ENCODE measurements at regions not wholly inside any gene's neighbourhood (a gene's known extent, or its start where the extent isn't known, plus 50 kb on each side); places are given as distances from the start of the nearest gene placed in this dataset.

DNA sequence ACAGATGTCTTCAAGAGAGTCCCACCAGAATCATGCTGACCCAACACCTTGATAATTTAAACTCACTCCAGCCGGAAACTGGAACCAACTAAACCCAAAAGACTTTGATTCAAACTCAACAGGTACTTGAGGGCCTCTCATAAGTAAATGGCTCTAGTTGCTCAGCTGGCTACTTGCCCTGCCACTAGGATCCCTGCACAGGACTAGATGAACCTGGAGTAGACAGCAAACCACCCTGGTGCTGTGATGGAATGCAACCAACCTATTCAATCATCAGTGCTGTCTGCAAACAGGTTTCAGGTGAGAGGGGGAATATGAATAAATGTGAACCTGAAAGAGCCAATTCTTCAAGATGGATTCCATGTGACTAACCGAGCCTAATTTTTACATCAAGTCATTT lies 216.3 kb downstream of the KATNAL1 start:
- H3K4me3 Mint-ChIP-seq, result no peak overlapping the region

DNA sequence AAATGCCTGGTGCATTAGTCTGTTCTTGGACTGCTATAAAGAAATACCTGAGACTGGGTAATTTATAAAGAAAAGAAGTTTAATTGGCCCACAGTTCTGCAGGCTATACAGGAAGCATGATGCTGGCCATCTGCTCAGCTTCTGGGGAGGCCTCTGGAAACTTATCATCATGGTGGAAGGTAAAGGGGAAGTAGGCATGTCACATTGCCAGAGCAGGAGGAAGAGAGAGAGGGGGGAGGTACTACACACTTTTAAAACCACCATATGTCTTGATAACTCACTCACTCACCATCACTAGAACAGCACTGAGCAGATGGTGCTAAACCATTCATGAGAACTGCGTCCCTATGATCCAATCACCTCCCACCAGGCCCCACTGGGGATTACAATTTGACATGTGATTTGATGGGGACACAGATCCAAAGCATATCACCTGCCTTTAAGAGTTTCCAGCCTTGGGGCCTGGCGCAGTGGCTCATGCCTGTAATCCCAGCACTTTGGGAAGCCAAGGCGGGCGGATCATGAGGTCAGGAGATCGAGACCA lies 219.0 kb downstream of the KATNAL1 start:
- Histone ChIP-seq H3K36me3 (ENCODE audit: control insufficient read depth, insufficient read depth, low read length) (no peaks in the 10 kb centered on the region), H3K27me3 (ENCODE audit: control insufficient read depth, insufficient read depth, low read length) (peaks cover 6% of the 10 kb centered on the region), H3K4me3 (ENCODE audit: low read depth, low read length) (no peak overlapping the region), H3K27ac (ENCODE audit: insufficient read depth, low read length, poor library complexity, severe bottlenecking) (no peak overlapping the region), H3K4me1 (ENCODE audit: control insufficient read depth, insufficient read depth, low read length, poor library complexity, severe bottlenecking) (no peaks in the 10 kb centered on the region), H3K9me3 (ENCODE audit: control insufficient read depth in 2 of 2, low read length in 2 of 2) (no peaks in the 10 kb centered on the region)
- DNase-seq (no peak), ATAC-seq (ENCODE audit: low read depth in 2 of 2) (no peak)
- Mint-ChIP-seq H3K4me1 (peaks cover 0 to 5% (median under 1%) of the 10 kb centered on the region in 4 donors), H3K36me3 (no peaks in the 10 kb centered on the region), H3K27ac (no peak overlapping the region), H3K4me3 (no peak overlapping the region), H3K9me3 (peaks cover 0 to 1% (median 0%) of the 10 kb centered on the region in 7 donors), H3K27me3 (peaks cover 17% of the 10 kb centered on the region)

More for the DNA sequence above, 216.3 kb downstream of the KATNAL1 start:
- ATAC-seq (ENCODE audit: low read depth in 2 of 2) (no peak), DNase-seq (no peak)
- no peak overlapping the region for H3K4me3 ChIP-seq (ENCODE audit: low read depth, low read length)
- H3K27ac Mint-ChIP-seq, result no peak overlapping the region
- H3K9me3 ChIP-seq (ENCODE audit: control insufficient read depth in 2 of 2, low read length in 2 of 2), result no peaks in the 10 kb centered on the region
- H3K36me3 Mint-ChIP-seq, result no peaks in the 10 kb centered on the region
- H3K9me3 Mint-ChIP-seq, result peaks cover 0 to 3% (median 0%) of the 10 kb centered on the region in 7 donors
- H3K4me1 ChIP-seq (ENCODE audit: control insufficient read depth, insufficient read depth, low read length, poor library complexity, severe bottlenecking), result no peaks in the 10 kb centered on the region
- peaks cover 7% of the 10 kb centered on the region for H3K27me3 Mint-ChIP-seq
- peaks cover 3% of the 10 kb centered on the region for H3K27me3 ChIP-seq (ENCODE audit: control insufficient read depth, insufficient read depth, low read length)
- H3K27ac ChIP-seq (ENCODE audit: insufficient read depth, low read length, poor library complexity, severe bottlenecking), result no peak overlapping the region
- no peaks in the 10 kb centered on the region for H3K36me3 ChIP-seq (ENCODE audit: control insufficient read depth, insufficient read depth, low read length)
- H3K4me1 Mint-ChIP-seq, result peaks cover 0 to 5% (median under 1%) of the 10 kb centered on the region in 4 donors

DNA sequence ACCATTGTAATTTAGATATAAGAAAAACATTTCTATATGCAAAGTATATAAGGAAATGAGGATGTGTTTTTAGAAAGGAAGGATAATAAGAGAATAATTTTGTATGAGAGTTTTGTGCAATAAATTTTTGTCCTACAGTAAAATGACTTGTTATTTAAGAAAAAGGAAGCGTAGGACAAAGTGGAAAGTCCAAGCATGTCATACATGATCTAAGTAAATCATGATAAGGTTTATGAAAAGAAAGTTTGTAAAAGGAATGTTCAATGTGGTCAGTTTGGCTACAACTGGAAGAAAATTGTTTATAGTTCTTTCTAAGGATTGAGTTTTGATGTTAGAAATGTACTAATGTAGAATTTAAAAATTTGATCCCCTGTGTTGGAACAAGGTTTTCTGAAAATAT lies 222.3 kb downstream of the KATNAL1 start:
- Mint-ChIP-seq H3K9me3 (peaks cover 0 to 2% (median 0%) of the 10 kb centered on the region in 7 donors), H3K4me1 (peaks cover 0 to 1% (median 0%) of the 10 kb centered on the region in 4 donors), H3K27me3 (peaks cover 27% of the 10 kb centered on the region), H3K36me3 (no peaks in the 10 kb centered on the region), H3K4me3 (no peak overlapping the region), H3K27ac (no peak overlapping the region)
- no peak overlapping the region for H3K27ac ChIP-seq (ENCODE audit: insufficient read depth, low read length, poor library complexity, severe bottlenecking)
- ATAC-seq (ENCODE audit: low read depth in 2 of 2) (no peak), DNase-seq (no peak)
- peaks cover 6% of the 10 kb centered on the region for H3K27me3 ChIP-seq (ENCODE audit: control insufficient read depth, insufficient read depth, low read length)
- no peaks in the 10 kb centered on the region for H3K9me3 ChIP-seq (ENCODE audit: control insufficient read depth in 2 of 2, low read length in 2 of 2)
- no peaks in the 10 kb centered on the region for H3K36me3 ChIP-seq (ENCODE audit: control insufficient read depth, insufficient read depth, low read length)
- H3K4me1 ChIP-seq (ENCODE audit: control insufficient read depth, insufficient read depth, low read length, poor library complexity, severe bottlenecking), result no peaks in the 10 kb centered on the region
- no peak overlapping the region for H3K4me3 ChIP-seq (ENCODE audit: low read depth, low read length)

DNA sequence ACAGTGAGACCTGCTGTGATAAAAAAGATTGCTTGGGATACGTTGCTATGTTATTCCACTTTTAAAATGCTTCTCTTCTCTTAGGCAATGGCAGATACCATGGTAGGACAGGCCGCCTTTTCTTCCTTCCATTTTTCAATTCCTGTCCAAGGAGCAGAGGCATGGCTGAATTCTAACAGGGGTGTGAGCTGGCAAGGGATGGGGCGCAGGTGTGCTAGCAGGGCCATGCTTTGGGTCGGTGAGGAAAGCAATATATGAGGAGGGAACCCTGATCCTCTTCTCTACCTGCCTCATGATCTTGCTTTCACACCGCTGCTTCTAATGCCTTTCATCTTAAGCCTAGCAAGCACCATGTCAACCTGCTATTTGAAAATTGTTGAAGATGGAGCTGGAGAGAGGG lies 225.0 kb downstream of the KATNAL1 start:
- Histone ChIP-seq H3K4me1 (ENCODE audit: control insufficient read depth, insufficient read depth, low read length, poor library complexity, severe bottlenecking) (no peaks in the 10 kb centered on the region), H3K4me3 (ENCODE audit: low read depth, low read length) (no peak overlapping the region), H3K9me3 (ENCODE audit: control insufficient read depth in 2 of 2, low read length in 2 of 2) (no peaks in the 10 kb centered on the region), H3K27me3 (ENCODE audit: control insufficient read depth, insufficient read depth, low read length) (peaks cover 6% of the 10 kb centered on the region), H3K27ac (ENCODE audit: insufficient read depth, low read length, poor library complexity, severe bottlenecking) (no peak overlapping the region), H3K36me3 (ENCODE audit: control insufficient read depth, insufficient read depth, low read length) (no peaks in the 10 kb centered on the region)
- Mint-ChIP-seq H3K27me3 (peaks cover 27% of the 10 kb centered on the region), H3K9me3 (peaks cover 0 to 2% (median 0%) of the 10 kb centered on the region in 7 donors), H3K27ac (peak overlapping the region in 1 of 3 donors; percentile 4), H3K4me1 (no peaks in the 10 kb centered on the region), H3K36me3 (no peaks in the 10 kb centered on the region), H3K4me3 (no peak overlapping the region)
- DNase-seq (no peak), ATAC-seq (ENCODE audit: low read depth in 2 of 2) (no peak)

DNA sequence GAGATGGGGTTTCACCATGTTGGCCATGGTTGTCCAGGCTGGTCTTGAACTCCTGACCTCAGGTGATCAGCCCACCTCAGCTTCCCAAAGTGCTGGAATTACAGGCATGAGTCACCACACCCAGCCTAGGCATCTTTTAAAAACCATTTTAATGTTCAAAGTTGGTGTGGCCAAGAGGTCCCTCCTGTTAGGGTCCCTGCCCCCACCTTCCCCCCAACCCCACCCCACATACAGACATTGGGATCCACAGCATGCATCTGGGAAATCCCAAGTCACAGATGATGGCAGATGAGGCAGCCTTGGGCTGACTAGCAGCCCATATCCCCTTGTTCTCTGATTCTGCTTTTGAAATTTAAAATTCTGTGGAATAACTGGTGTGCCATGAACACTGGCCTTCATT lies 226.0 kb downstream of the KATNAL1 start:
- peaks cover 23% of the 10 kb centered on the region for H3K27me3 Mint-ChIP-seq
- Histone ChIP-seq H3K27ac (ENCODE audit: insufficient read depth, low read length, poor library complexity, severe bottlenecking) (no peak overlapping the region), H3K36me3 (ENCODE audit: control insufficient read depth, insufficient read depth, low read length) (no peaks in the 10 kb centered on the region), H3K9me3 (ENCODE audit: control insufficient read depth in 2 of 2, low read length in 2 of 2) (no peaks in the 10 kb centered on the region), H3K27me3 (ENCODE audit: control insufficient read depth, insufficient read depth, low read length) (peaks cover 5% of the 10 kb centered on the region), H3K4me3 (ENCODE audit: low read depth, low read length) (no peak overlapping the region), H3K4me1 (ENCODE audit: control insufficient read depth, insufficient read depth, low read length, poor library complexity, severe bottlenecking) (no peaks in the 10 kb centered on the region)
- no peaks in the 10 kb centered on the region for H3K4me1 Mint-ChIP-seq
- H3K4me3 Mint-ChIP-seq, result no peak overlapping the region
- H3K9me3 Mint-ChIP-seq, result peaks cover 0 to 2% (median 0%) of the 10 kb centered on the region in 7 donors
- no peak for ATAC-seq (ENCODE audit: low read depth in 2 of 2)
- H3K27ac Mint-ChIP-seq, result no peak overlapping the region
- DNase-seq, result no peak
- no peaks in the 10 kb centered on the region for H3K36me3 Mint-ChIP-seq

DNA sequence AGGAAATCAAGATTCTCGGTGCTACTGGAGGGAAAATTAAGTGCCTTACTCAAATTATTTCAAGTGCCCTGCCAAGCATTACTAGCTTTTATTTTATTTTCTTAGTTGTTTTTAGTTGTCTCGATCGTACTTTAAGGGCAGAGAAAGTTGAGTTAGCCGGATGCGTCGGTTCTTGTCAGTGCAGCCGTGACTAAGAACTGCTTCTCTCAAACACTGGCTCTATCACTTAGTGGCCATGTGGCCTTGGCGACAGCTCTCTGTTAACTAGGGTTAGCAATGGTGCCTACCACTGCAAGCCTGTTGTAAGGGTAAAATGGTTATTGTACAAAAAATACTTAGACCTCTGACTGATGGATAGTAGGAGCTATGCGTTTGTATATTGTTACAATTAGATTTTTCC lies 227.8 kb downstream of the KATNAL1 start:
- no peak for DNase-seq
- Histone ChIP-seq H3K27me3 (ENCODE audit: control insufficient read depth, insufficient read depth, low read length) (peaks cover 3% of the 10 kb centered on the region), H3K36me3 (ENCODE audit: control insufficient read depth, insufficient read depth, low read length) (no peaks in the 10 kb centered on the region), H3K27ac (ENCODE audit: insufficient read depth, low read length, poor library complexity, severe bottlenecking) (no peak overlapping the region), H3K4me1 (ENCODE audit: control insufficient read depth, insufficient read depth, low read length, poor library complexity, severe bottlenecking) (no peaks in the 10 kb centered on the region), H3K9me3 (ENCODE audit: control insufficient read depth in 2 of 2, low read length in 2 of 2) (no peaks in the 10 kb centered on the region), H3K4me3 (ENCODE audit: low read depth, low read length) (no peak overlapping the region)
- Mint-ChIP-seq H3K36me3 (no peaks in the 10 kb centered on the region), H3K4me3 (no peak overlapping the region), H3K27me3 (peaks cover 19% of the 10 kb centered on the region), H3K27ac (no peak overlapping the region), H3K4me1 (peaks cover 0 to 4% (median 0%) of the 10 kb centered on the region in 4 donors), H3K9me3 (peaks cover 0 to 2% (median 0%) of the 10 kb centered on the region in 7 donors)
- no peak for ATAC-seq (ENCODE audit: low read depth in 2 of 2)

DNA sequence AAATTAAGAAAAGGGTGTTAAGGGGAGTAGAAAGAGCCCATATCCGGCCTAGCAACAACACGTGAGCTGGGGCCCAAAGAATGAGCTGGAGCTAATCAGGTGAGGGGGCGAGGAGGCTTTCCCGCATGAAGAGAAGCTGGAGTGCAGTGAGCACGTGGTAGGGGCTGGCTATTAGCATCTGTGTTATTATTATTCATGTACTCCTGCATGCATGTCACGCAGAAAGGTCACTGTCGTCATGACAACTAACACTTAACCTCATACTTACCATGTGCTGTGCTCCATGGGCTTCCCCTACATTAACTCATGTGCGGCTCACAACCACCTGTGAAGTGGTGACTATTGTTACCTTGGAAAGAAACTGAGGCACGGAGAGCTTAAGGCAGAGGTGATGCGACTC lies 227.6 kb upstream of the UBL3 start:
- Mint-ChIP-seq H3K4me3 (no peak overlapping the region), H3K27me3 (peaks cover 8% of the 10 kb centered on the region), H3K4me1 (peaks cover 0 to 4% (median 0%) of the 10 kb centered on the region in 4 donors), H3K27ac (no peak overlapping the region), H3K36me3 (no peaks in the 10 kb centered on the region), H3K9me3 (peaks cover 0 to 2% (median 0%) of the 10 kb centered on the region in 7 donors)
- DNase-seq (no peak), ATAC-seq (ENCODE audit: low read depth in 2 of 2) (no peak)
- no peaks in the 10 kb centered on the region for H3K4me1 ChIP-seq (ENCODE audit: control insufficient read depth, insufficient read depth, low read length, poor library complexity, severe bottlenecking)
- no peaks in the 10 kb centered on the region for H3K27me3 ChIP-seq (ENCODE audit: control insufficient read depth, insufficient read depth, low read length)
- H3K27ac ChIP-seq (ENCODE audit: insufficient read depth, low read length, poor library complexity, severe bottlenecking), result no peak overlapping the region
- no peaks in the 10 kb centered on the region for H3K36me3 ChIP-seq (ENCODE audit: control insufficient read depth, insufficient read depth, low read length)
- no peak overlapping the region for H3K4me3 ChIP-seq (ENCODE audit: low read depth, low read length)
- H3K9me3 ChIP-seq (ENCODE audit: control insufficient read depth in 2 of 2, low read length in 2 of 2), result no peaks in the 10 kb centered on the region

DNA sequence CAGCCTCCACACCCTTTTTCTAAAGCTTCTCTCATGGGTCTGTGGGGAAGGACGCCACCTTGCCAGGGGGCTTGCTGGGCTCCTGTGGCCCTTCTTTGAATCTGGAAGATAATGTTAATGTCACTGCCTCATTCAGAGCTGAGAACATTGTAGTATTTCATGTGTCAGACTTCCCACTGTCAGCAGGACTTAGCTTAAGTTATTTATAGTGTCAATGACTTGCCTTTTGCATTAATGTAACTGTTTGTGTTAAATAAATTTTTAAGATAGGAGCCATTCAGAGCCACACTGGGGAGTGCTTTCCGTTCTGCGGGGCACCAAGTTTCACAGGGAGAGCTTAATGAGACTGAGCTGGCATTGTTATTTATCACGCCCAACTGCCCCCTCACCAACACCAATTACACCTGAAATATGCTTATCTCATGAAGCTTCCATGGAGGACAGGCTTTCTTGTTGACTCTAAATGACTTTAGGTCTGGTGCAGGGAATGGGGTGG lies 226.9 kb upstream of the UBL3 start:
- Histone ChIP-seq H3K27ac (ENCODE audit: insufficient read depth, low read length, poor library complexity, severe bottlenecking) (no peak overlapping the region), H3K36me3 (ENCODE audit: control insufficient read depth, insufficient read depth, low read length) (no peaks in the 10 kb centered on the region), H3K4me1 (ENCODE audit: control insufficient read depth, insufficient read depth, low read length, poor library complexity, severe bottlenecking) (no peaks in the 10 kb centered on the region), H3K27me3 (ENCODE audit: control insufficient read depth, insufficient read depth, low read length) (no peaks in the 10 kb centered on the region), H3K4me3 (ENCODE audit: low read depth, low read length) (no peak overlapping the region), H3K9me3 (ENCODE audit: control insufficient read depth in 2 of 2, low read length in 2 of 2) (no peaks in the 10 kb centered on the region)
- ATAC-seq (ENCODE audit: low read depth in 2 of 2) (no peak), DNase-seq (no peak)
- peak overlapping the region in 1 of 3 donors; percentile 69 for H3K27ac Mint-ChIP-seq
- H3K4me1 Mint-ChIP-seq, result peaks cover 0 to 4% (median 0%) of the 10 kb centered on the region in 4 donors
- H3K9me3 Mint-ChIP-seq, result peaks cover 0 to 2% (median 0%) of the 10 kb centered on the region in 7 donors
- no peak overlapping the region for H3K4me3 Mint-ChIP-seq
- H3K36me3 Mint-ChIP-seq, result no peaks in the 10 kb centered on the region
- H3K27me3 Mint-ChIP-seq, result peaks cover under 1% of the 10 kb centered on the region

All from CD4-positive, CD25-positive, alpha-beta regulatory T cell (primary cell).